Muscle layer of duodenum (tissue), 2 donors: ENCODE measurements at regions not wholly inside any gene's neighbourhood (a gene's known extent, or its start where the extent isn't known, plus 50 kb on each side); places are given as distances from the start of the nearest gene placed in this dataset.

ENCODE experiments used
- H3K27ac ChIP-seq: one replicate; pipeline ENCODE4 v1.7.0; 2013; ENCODE audit warnings: mild to moderate bottlenecking, low read length
- H3K27me3 ChIP-seq: one replicate; pipeline ENCODE4 v1.7.0; 2013; ENCODE audit warnings: low read depth, mild to moderate bottlenecking, control low read depth, low read length
- H3K36me3 ChIP-seq, 2 donors: one replicate each; pipeline ENCODE4 v1.7.0; 2013; ENCODE audit warnings: low read length in 2 of 2, control low read depth in 1 of 2, mild to moderate bottlenecking in 1 of 2; ENCODE audit not compliant: insufficient read depth in 2 of 2, control insufficient read depth in 1 of 2
- H3K4me1 ChIP-seq, 2 donors: one replicate each; pipeline ENCODE4 v1.7.0; 2013; ENCODE audit warnings: low read length in 2 of 2, mild to moderate bottlenecking in 2 of 2, control low read depth in 1 of 2, moderate library complexity in 1 of 2; ENCODE audit not compliant: insufficient read depth in 2 of 2, control insufficient read depth in 1 of 2
- H3K4me3 ChIP-seq, 2 donors: one replicate each; pipeline ENCODE4 v1.7.0; 2013; ENCODE audit warnings: low read length in 2 of 2, low read depth in 1 of 2, mild to moderate bottlenecking in 1 of 2
- H3K9me3 ChIP-seq, 2 donors: one replicate each; pipeline ENCODE4 v1.7.0; 2013; ENCODE audit warnings: low read length in 2 of 2, control low read depth in 1 of 2, mild to moderate bottlenecking in 1 of 2; ENCODE audit not compliant: control insufficient read depth in 1 of 2
- donor health status: healthy.

GRCh38 chr22:44368611-44369292, 56.0 kb upstream of the SHISAL1 start:
- H3K4me3 ChIP-seq: no peak overlapping the region
- H3K4me1 ChIP-seq: peaks cover 0 to 14% of the 10 kb centered on the region in 2 donors
- no peaks in the 10 kb centered on the region for H3K27me3 ChIP-seq
- no peak overlapping the region for H3K27ac ChIP-seq
- no peaks in the 10 kb centered on the region for H3K36me3 ChIP-seq
- H3K9me3 ChIP-seq: no peaks in the 10 kb centered on the region

- Histone ChIP-seq H3K9me3 (no peaks in the 10 kb centered on the region), H3K4me1 (peaks cover 0 to 21% of the 10 kb centered on the region in 2 donors), H3K27ac (no peak overlapping the region), H3K4me3 (no peak overlapping the region), H3K36me3 (no peaks in the 10 kb centered on the region), H3K27me3 (no peaks in the 10 kb centered on the region)
Measured at GRCh38 chr22:44366372-44367300, 53.9 kb upstream of the SHISAL1 start.

GRCh38 chr22:44365832-44366231, 53.1 kb upstream of the SHISAL1 start:
- Histone ChIP-seq H3K4me1 (peaks cover 0 to 21% of the 10 kb centered on the region in 2 donors), H3K4me3 (no peak overlapping the region), H3K27me3 (no peaks in the 10 kb centered on the region), H3K36me3 (no peaks in the 10 kb centered on the region), H3K27ac (no peak overlapping the region), H3K9me3 (no peaks in the 10 kb centered on the region)

- no peak overlapping the region for H3K27ac ChIP-seq
- peaks cover 0 to 23% of the 10 kb centered on the region in 2 donors for H3K4me1 ChIP-seq
- H3K27me3 ChIP-seq: no peaks in the 10 kb centered on the region
- no peaks in the 10 kb centered on the region for H3K36me3 ChIP-seq
- no peaks in the 10 kb centered on the region for H3K9me3 ChIP-seq
- no peak overlapping the region for H3K4me3 ChIP-seq
Measured at GRCh38 chr22:44365191-44365590, 52.4 kb upstream of the SHISAL1 start.

GRCh38 chr22:44364751-44365130, 52.0 kb upstream of the SHISAL1 start:
- H3K4me1 ChIP-seq: peaks cover 0 to 25% of the 10 kb centered on the region in 2 donors
- H3K9me3 ChIP-seq: no peaks in the 10 kb centered on the region
- H3K27ac ChIP-seq: no peak overlapping the region

GRCh38 chr22:44363980-44364750, 51.4 kb upstream of the SHISAL1 start:
- no peaks in the 10 kb centered on the region for H3K36me3 ChIP-seq
- H3K27ac ChIP-seq: peak overlapping the region; percentile 16
- H3K4me3 ChIP-seq: no peak overlapping the region
- H3K9me3 ChIP-seq: no peaks in the 10 kb centered on the region
- no peaks in the 10 kb centered on the region for H3K27me3 ChIP-seq
- H3K4me1 ChIP-seq: peaks cover 0 to 25% of the 10 kb centered on the region in 2 donors

More at GRCh38 chr22:44364751-44365130, 52.0 kb upstream of the SHISAL1 start:
- Histone ChIP-seq H3K36me3 (no peaks in the 10 kb centered on the region), H3K4me3 (no peak overlapping the region), H3K27me3 (no peaks in the 10 kb centered on the region)

GRCh38 chr22:44363013-44363979, 50.5 kb upstream of the SHISAL1 start:
- Histone ChIP-seq H3K9me3 (no peaks in the 10 kb centered on the region), H3K36me3 (no peaks in the 10 kb centered on the region), H3K4me1 (peaks cover 0 to 34% of the 10 kb centered on the region in 2 donors), H3K27me3 (no peaks in the 10 kb centered on the region), H3K27ac (peak overlapping the region; percentile 61), H3K4me3 (no peak overlapping the region)

GRCh38 chr22:44362249-44363012, 49.7 kb upstream of the SHISAL1 start:
- H3K4me1 ChIP-seq: peaks cover 6 to 40% of the 10 kb centered on the region in 2 donors
- H3K4me3 ChIP-seq: no peak overlapping the region
- H3K27me3 ChIP-seq: no peaks in the 10 kb centered on the region
- peak overlapping the region; percentile 61 for H3K27ac ChIP-seq
- H3K9me3 ChIP-seq: no peaks in the 10 kb centered on the region
- H3K36me3 ChIP-seq: no peaks in the 10 kb centered on the region
